DOHH2 (cell line): ENCODE measurements at regions not wholly inside any gene's neighbourhood (a gene's known extent, or its start where the extent isn't known, plus 50 kb on each side); places are given as distances from the start of the nearest gene placed in this dataset.

Experiments
- CTCF ChIP-seq: fragments of 200-600 bp; sonication (generic); IDR thresholded peaks from one replicate; pipeline ENCODE4 v1.5.1; 2014; ENCODE audit warnings: antibody characterized with exemption, mild to moderate bottlenecking, low read depth, low read length; ENCODE audit not compliant: poor library complexity, severe bottlenecking
- EZH2phosphoT487 ChIP-seq: fragments of 200-600 bp; sonication (generic); IDR thresholded peaks from 2 replicates; pipeline ENCODE4 v1.6.1; 2017; ENCODE audit warnings: borderline replicate concordance, mild to moderate bottlenecking, antibody characterized with exemption, low read length, moderate library complexity, mixed read lengths

- TF ChIP-seq CTCF (no peak), EZH2phosphoT487 (no peak)
These were observed 363.1 kb upstream of the ADGRL2 start for GRCh38 chr1:81437649-81438048.
